Rectal smooth muscle tissue (tissue), 1 donor: ENCODE measurements at regions not wholly inside any gene's neighbourhood (a gene's known extent, or its start where the extent isn't known, plus 50 kb on each side); places are given as distances from the start of the nearest gene placed in this dataset.

ENCODE experiments used
- H3K27ac ChIP-seq: one replicate; pipeline ENCODE4 v1.7.0; 2013; ENCODE audit warnings: low read depth, low read length, inconsistent platforms
- H3K27me3 ChIP-seq: one replicate; pipeline ENCODE4 v1.7.0; 2013; ENCODE audit warnings: low read length; ENCODE audit not compliant: control insufficient read depth, insufficient read depth
- H3K36me3 ChIP-seq: one replicate; pipeline ENCODE4 v1.7.0; 2013; ENCODE audit warnings: low read length; ENCODE audit not compliant: control insufficient read depth, insufficient read depth
- H3K4me1 ChIP-seq: one replicate; pipeline ENCODE4 v1.7.0; 2013; ENCODE audit warnings: low read length; ENCODE audit not compliant: control insufficient read depth, insufficient read depth
- H3K4me3 ChIP-seq: one replicate; pipeline ENCODE4 v1.7.0; 2013; ENCODE audit warnings: low read length
- H3K9ac ChIP-seq: one replicate; pipeline ENCODE4 v1.7.0; 2013; ENCODE audit warnings: low read length

- no peaks in the 10 kb centered on the region for H3K4me1 ChIP-seq
These were observed 72.5 kb downstream of the RRAGC start for GRCh38 chr1:38787041-38787440.

GRCh38 chr1:38786040-38786436 lies 73.5 kb downstream of the RRAGC start:
- Histone ChIP-seq H3K27ac (no peak overlapping the region), H3K4me3 (no peak overlapping the region), H3K4me1 (no peaks in the 10 kb centered on the region), H3K9ac (no peak overlapping the region), H3K27me3 (peaks cover 19% of the 10 kb centered on the region), H3K36me3 (no peaks in the 10 kb centered on the region)

More at GRCh38 chr1:38787041-38787440, 72.5 kb downstream of the RRAGC start:
- Histone ChIP-seq H3K4me3 (no peak overlapping the region), H3K27ac (no peak overlapping the region), H3K9ac (no peak overlapping the region), H3K27me3 (peaks cover 22% of the 10 kb centered on the region), H3K36me3 (no peaks in the 10 kb centered on the region)

DNA sequence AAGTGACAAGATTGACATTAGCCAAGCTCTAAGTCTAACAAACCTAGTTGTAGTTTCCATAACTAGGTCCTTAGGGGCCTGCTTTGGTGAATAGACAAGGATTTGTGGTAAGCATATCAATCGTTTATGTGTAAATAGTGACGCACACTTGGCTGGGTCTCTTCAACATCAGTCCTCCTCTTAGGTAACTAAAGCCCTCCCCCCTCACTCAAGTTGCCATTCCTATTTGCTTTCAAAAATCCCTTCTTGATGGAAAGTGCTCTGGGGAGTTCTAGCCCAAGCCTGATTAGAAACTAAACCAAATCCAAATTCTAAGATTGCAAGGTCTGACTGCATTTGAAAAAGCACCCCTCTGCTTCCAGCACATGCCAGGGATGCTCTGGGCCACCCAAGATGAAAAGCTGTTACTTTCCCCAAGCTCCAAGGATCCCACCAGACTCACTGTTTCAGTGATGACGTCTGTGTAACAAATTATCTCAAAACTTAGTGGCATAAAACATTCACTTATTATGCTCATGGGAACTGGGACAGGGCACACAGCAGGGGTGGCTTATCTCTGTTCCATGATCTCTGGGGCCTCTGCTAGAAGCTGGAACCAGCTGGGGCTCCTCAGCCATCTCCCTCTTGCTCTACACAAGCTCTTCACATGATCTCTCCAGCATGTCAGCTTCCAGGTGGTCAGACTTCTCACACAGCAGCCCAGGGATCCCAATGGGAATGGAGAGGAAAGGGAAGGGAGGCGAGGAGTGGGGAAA lies 74.1 kb downstream of the RRAGC start:
- Histone ChIP-seq H3K4me1 (no peaks in the 10 kb centered on the region), H3K27ac (no peak overlapping the region), H3K9ac (no peak overlapping the region), H3K27me3 (peaks cover 19% of the 10 kb centered on the region), H3K4me3 (no peak overlapping the region), H3K36me3 (no peaks in the 10 kb centered on the region)

GRCh38 chr1:38784452-38785284 lies 74.9 kb downstream of the RRAGC start:
- Histone ChIP-seq H3K36me3 (no peaks in the 10 kb centered on the region), H3K4me1 (no peaks in the 10 kb centered on the region), H3K4me3 (no peak overlapping the region), H3K27ac (no peak overlapping the region), H3K27me3 (peaks cover 19% of the 10 kb centered on the region), H3K9ac (no peak overlapping the region)

DNA sequence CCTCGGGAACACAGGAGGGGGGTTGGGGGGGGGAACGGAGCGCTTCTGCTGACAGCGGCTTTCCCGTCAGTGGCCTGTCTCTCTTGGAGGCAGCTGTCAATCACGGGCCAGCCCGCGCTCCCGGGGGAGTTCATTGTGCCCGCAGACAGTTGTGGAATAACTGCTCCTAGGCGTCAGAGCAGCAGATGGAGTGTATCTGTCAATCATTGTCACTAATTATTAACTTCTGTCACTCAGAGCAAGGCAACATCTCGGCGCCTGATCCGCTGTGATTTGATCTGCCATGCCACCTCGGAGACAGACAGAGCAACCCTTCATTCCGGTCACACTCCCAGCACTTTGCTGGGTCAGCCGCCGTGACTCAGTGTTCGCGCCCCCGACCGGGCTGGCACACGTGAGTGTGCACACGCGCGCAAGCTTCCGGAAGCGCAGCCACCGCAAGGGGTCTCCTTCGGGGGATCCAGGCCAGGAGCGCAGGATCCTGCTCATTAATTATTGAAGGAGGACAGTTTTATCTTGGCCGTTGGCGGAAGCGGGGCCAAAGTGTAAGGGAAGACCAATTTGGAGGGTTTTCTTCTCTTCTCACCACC lies 75.8 kb downstream of the RRAGC start:
- Histone ChIP-seq H3K9ac (no peak overlapping the region), H3K27ac (no peak overlapping the region), H3K27me3 (peaks cover 16% of the 10 kb centered on the region), H3K4me1 (no peaks in the 10 kb centered on the region), H3K36me3 (no peaks in the 10 kb centered on the region), H3K4me3 (no peak overlapping the region)

- Histone ChIP-seq H3K9ac (no peak overlapping the region), H3K27ac (no peak overlapping the region), H3K4me3 (no peak overlapping the region), H3K27me3 (peaks cover 14% of the 10 kb centered on the region), H3K4me1 (no peaks in the 10 kb centered on the region), H3K36me3 (no peaks in the 10 kb centered on the region)
These were observed 77.5 kb downstream of the RRAGC start for GRCh38 chr1:38781872-38782617.

- Histone ChIP-seq H3K4me1 (no peaks in the 10 kb centered on the region), H3K27ac (no peak overlapping the region), H3K27me3 (peaks cover 10% of the 10 kb centered on the region), H3K4me3 (no peak overlapping the region), H3K9ac (no peak overlapping the region), H3K36me3 (no peaks in the 10 kb centered on the region)
These were observed 79.4 kb downstream of the RRAGC start for GRCh38 chr1:38780133-38780532.

DNA sequence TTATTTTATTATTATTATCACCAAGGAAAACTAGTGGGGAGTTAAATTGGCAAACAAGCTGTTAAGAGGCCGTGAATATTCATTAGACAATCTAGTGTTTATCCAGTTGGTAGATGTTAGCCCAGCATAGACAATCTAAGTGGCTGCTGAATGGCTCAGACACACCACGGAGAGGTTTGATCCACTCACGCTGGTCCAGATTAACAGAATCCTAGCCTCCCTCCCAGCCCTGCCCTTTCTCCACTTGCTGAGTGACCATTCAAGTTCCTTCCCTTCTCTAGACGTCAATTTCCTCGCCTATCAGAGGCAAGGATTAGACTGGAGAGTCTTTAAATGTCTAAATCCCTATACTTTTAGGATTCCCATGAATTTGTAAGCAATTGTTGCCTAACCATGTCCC lies 80.1 kb downstream of the RRAGC start:
- no peak overlapping the region for H3K27ac ChIP-seq
- H3K27me3 ChIP-seq = peaks cover 8% of the 10 kb centered on the region
- no peaks in the 10 kb centered on the region for H3K4me1 ChIP-seq
- H3K36me3 ChIP-seq = no peaks in the 10 kb centered on the region
- H3K9ac ChIP-seq = no peak overlapping the region
- no peak overlapping the region for H3K4me3 ChIP-seq

DNA sequence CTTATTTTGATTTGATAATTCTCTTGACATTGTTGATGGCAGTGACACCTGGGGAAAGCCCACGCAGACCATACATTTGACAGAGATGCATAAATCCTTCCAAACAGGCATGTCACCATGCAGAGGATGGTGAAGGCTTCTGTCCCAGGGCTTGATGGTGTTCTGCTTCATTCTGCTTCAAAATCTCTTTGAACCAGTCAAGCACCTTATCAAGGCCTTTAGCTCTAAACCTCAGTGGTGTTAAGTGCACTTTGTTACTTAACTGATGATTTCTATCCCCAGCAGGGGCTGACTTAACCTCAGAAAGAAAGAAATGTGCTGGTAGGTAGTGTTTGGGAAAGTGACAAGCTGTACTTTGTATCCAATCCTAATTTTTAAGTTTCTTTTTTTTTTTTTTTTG lies 81.1 kb downstream of the RRAGC start:
- Histone ChIP-seq H3K27ac (no peak overlapping the region), H3K4me1 (no peaks in the 10 kb centered on the region), H3K36me3 (no peaks in the 10 kb centered on the region), H3K9ac (no peak overlapping the region), H3K27me3 (no peaks in the 10 kb centered on the region), H3K4me3 (no peak overlapping the region)

DNA sequence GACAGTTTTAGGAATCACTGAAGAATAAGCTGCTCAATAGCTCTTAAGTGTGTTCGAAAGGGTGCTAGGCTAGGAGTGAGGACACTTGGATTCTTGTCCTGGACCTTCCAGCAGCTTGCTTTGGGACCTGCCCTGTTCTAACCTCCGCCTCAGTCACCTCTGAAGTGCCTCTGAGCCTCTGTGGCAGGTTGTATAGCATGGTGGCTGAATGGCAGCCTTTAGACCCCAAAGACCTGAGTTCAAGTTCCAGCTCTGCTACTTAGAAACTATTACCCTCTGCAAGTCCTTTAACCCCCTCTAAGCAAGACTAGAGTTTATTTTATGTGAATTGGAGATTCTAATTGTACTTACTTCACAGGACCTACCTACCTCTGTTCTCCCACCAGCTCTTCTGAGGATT lies 81.5 kb downstream of the RRAGC start:
- H3K27me3 ChIP-seq = no peaks in the 10 kb centered on the region
- H3K4me1 ChIP-seq = no peaks in the 10 kb centered on the region
- no peak overlapping the region for H3K27ac ChIP-seq
- H3K36me3 ChIP-seq = no peaks in the 10 kb centered on the region
- no peak overlapping the region for H3K9ac ChIP-seq
- no peak overlapping the region for H3K4me3 ChIP-seq

DNA sequence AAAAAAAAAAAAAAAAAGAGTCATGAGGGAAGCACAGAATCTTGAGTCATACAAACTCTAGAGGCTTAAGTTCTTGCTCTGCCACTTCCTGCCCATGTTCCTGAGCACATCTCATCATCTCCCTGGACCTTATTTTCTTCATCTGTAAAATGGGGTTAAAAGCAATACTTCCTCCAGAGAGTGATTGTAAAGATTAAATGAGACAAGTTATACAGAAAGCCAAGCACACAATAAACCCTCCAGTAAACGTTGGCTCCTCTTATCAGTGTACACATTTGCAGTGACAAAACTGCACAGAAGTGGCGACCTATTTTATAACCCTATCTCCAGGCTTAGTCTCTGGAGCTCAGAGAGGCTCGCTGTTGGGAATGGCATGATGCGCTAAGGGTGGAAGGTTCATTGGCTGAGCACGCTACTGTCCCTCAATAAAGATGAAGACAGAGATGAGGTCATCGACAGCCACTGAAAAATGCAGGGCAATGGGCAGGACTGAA lies 82.1 kb downstream of the RRAGC start:
- H3K27ac ChIP-seq = no peak overlapping the region
- no peak overlapping the region for H3K9ac ChIP-seq
- H3K36me3 ChIP-seq = no peaks in the 10 kb centered on the region
- no peaks in the 10 kb centered on the region for H3K4me1 ChIP-seq
- H3K4me3 ChIP-seq = no peak overlapping the region
- no peaks in the 10 kb centered on the region for H3K27me3 ChIP-seq
